Aorta (tissue), 5 donors: ENCODE measurements at regions not wholly inside any gene's neighbourhood (a gene's known extent, or its start where the extent isn't known, plus 50 kb on each side); places are given as distances from the start of the nearest gene placed in this dataset.

Source experiments
- ATAC-seq: fragments of 200-7000 bp; cut with Tn5 transposase; one replicate; pipeline ENCODE4 v1.9.1; 2022; ENCODE audit warnings: moderate library complexity; ENCODE audit not compliant: low FRiP score
- DNase-seq, 2 donors: peaks; one replicate each; pipeline ENCODE4 v3.0.0-alpha.2; 2020
- H3K27ac ChIP-seq, 2 donors: one replicate each; pipeline ENCODE4 v1.5.1; 2013; ENCODE audit warnings: low read length in 2 of 2, mild to moderate bottlenecking in 2 of 2, moderate library complexity in 2 of 2, control low read depth in 1 of 2, inconsistent platforms in 1 of 2, low read depth in 1 of 2
- H3K27me3 ChIP-seq, 2 donors: one replicate each; pipeline ENCODE4 v1.6.1; 2013; ENCODE audit warnings: control low read depth in 1 of 2, low read length in 1 of 2, mild to moderate bottlenecking in 1 of 2, moderate library complexity in 1 of 2; ENCODE audit not compliant: insufficient read depth in 2 of 2, control insufficient read depth in 1 of 2
- H3K36me3 ChIP-seq, 2 donors: one replicate each; pipeline ENCODE4 v1.6.1; 2013; ENCODE audit warnings: control low read depth in 1 of 2, low read length in 1 of 2, mild to moderate bottlenecking in 1 of 2; ENCODE audit not compliant: insufficient read depth in 2 of 2, control insufficient read depth in 1 of 2
- H3K4me1 ChIP-seq, 2 donors: one replicate each; pipeline ENCODE4 v1.6.1; 2013; ENCODE audit warnings: low read length in 2 of 2, control low read depth in 1 of 2, mild to moderate bottlenecking in 1 of 2, moderate library complexity in 1 of 2; ENCODE audit not compliant: insufficient read depth in 2 of 2, control insufficient read depth in 1 of 2
- H3K4me3 ChIP-seq, 2 donors: one replicate each; pipeline ENCODE4 v1.5.1; 2013; ENCODE audit warnings: low read length in 2 of 2, control low read depth in 1 of 2, mild to moderate bottlenecking in 1 of 2
- H3K9me3 ChIP-seq: one replicate; pipeline ENCODE4 v1.6.1; 2013; ENCODE audit warnings: mild to moderate bottlenecking, low read length; ENCODE audit not compliant: control insufficient read depth
- WGBS, 2 donors: extraction: QIAGEN DNeasy Blood & Tissue Kit; methylation state at CpG; one replicate each; pipeline ENCODE4 v1.1.7; 2013; 5-methylcytosine and 5-hydroxymethylcytosine counted together
- intact Hi-C, 2 donors: fragments of 100-400 bp; cut with DNase I; formaldehyde crosslinking; loops; one replicate each; pipeline versions ENCODE4 v1.14.2 to v1.15.0; 2022
- donor health status: healthy with polysubstance abuse.
- donor health status: Bipolar disorder and iron deficiency.
- donor health status: DM: no; HTN: no; CAD: no.
- donor health status: DM: no; HTN: no; CAD: no.
- donor health status: DM: yes; HTN: yes; CAD: no.

DNA sequence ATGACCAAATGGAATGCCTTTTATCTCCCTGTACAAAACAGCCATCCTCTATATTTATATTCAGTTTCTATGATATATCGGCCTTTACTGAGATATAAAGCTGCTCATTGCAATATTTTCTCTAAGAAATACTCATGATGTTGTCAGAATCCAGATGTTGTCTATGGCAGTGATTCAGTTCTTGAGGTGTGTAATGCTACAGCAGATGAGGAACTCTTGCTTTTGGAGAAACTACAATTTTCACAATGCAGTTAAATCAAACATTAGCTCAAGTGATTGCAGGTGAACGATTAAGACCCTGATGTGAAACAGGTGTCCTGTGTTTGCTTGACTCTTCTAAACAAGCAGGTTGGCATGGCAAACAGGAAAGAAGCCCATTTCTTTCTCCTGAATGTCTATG lies 256.2 kb upstream of the CDH20 start:
- no peak for ATAC-seq
- no peaks in the 10 kb centered on the region for H3K9me3 ChIP-seq
- intact Hi-C loops: no loop called here
- no peak for DNase-seq
- no peak overlapping the region for H3K27ac ChIP-seq
- 80 to 85% methylated on average over 2 of the region's 2 CpGs for WGBS, 2 donors
- H3K4me1 ChIP-seq: no peaks in the 10 kb centered on the region
- no peak overlapping the region for H3K4me3 ChIP-seq
- no peaks in the 10 kb centered on the region for H3K36me3 ChIP-seq
- H3K27me3 ChIP-seq: no peaks in the 10 kb centered on the region

DNA sequence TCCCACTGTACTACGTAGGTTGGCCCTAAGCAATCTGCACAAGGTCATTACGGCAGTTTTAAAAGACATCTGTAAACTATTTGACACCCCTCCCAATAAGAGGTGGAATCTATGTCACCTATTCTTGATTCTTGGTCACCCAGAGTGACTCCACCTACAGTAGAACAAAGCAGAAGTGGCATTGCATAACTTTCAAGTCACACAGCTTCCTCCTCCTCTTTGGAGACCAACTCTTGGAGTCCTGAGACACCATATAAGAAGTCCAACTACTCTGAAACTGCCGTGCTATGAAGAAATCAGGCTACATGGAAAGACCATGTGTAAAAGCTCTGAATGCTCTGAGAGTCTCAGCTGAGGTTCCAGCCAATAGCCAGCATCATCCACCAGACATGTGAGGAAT lies 253.5 kb upstream of the CDH20 start:
- no peaks in the 10 kb centered on the region for H3K27me3 ChIP-seq
- H3K4me3 ChIP-seq: no peak overlapping the region
- intact Hi-C loops: loop anchor here in 1 of 2 donors (10.0 kb wide), 1 partner anchor 425 kb away; no protein-coding TSS in a partner anchor
- no peak for DNase-seq
- no peaks in the 10 kb centered on the region for H3K4me1 ChIP-seq
- H3K9me3 ChIP-seq: no peaks in the 10 kb centered on the region
- WGBS, 2 donors: 77 to 80% methylated on average over 3 of the region's 3 CpGs
- no peak for ATAC-seq
- H3K36me3 ChIP-seq: no peaks in the 10 kb centered on the region
- no peak overlapping the region for H3K27ac ChIP-seq

DNA sequence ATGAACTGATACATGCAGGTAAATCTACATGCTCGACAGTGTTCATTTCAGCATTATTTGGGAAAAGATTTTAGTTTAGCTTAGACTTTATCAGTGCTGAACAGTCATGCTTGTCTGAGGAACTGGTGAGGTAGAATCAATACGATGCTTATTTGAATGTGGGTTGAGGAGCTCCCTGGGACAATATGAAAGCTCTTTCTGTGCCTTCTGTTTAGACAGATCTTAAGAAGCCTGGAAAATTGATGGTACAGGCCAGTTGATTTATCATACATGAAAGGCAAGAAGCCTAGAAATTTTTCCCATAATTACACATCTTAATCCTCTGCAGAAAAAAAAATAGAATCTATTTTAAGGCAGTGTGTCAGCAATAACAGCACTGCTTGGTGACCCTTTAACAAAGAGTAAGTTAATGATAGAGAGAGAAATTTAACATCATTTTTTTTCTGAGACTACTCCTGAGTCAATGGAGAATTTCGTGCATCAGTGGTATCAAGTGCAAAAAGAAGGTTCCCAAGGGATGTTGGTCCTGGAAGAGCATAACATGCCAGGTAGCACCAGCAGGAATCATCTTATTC lies 252.2 kb upstream of the CDH20 start:
- intact Hi-C loops: loop anchor here in 1 of 2 donors (10.0 kb wide), 1 partner anchor 424 kb away; no protein-coding TSS in a partner anchor
- Histone ChIP-seq H3K36me3 (no peaks in the 10 kb centered on the region), H3K4me1 (no peaks in the 10 kb centered on the region), H3K27me3 (no peaks in the 10 kb centered on the region), H3K4me3 (no peak overlapping the region), H3K9me3 (no peaks in the 10 kb centered on the region), H3K27ac (no peak overlapping the region)
- ATAC-seq (no peak), DNase-seq (no peak)
- 57 to 59% methylated on average over 3 of the region's 3 CpGs for WGBS, 2 donors

DNA sequence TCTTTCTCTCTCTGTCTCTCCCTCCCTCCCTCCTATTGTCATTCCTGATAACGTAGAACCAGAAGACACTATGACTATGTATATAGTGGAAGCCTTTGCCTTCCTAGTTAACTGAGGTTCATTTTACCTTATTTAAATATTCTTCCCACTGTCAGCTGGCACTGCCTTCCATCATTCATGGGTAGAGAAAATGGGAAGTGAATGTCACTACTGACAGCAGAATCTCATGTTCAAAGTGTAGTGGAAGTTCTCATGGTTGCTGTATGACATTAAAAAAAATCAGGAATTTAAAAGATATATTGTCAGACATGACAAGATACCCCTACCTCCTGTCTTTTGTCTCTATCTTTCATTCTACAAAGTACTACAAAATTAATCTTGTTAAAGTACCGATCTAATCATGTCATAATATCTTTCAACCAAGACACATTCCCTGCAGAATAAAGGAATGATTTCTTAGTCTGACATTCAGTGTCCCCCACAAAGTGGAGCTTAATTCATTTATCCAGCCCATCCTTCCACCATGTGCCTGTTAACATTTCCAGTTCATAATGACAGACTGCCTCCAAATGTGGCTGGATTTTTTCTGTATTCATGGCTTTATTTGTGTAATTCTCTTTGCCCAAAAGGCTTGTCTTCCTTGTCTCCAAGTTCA lies 250.1 kb upstream of the CDH20 start:
- intact Hi-C loops: loop anchor here in 1 of 2 donors (10.0 kb wide), 1 partner anchor 422 kb away; no protein-coding TSS in a partner anchor
- Histone ChIP-seq H3K4me1 (no peaks in the 10 kb centered on the region), H3K27ac (no peak overlapping the region), H3K4me3 (no peak overlapping the region), H3K9me3 (no peaks in the 10 kb centered on the region), H3K27me3 (no peaks in the 10 kb centered on the region), H3K36me3 (no peaks in the 10 kb centered on the region)
- ATAC-seq (no peak), DNase-seq (no peak)
- 48 to 76% methylated on average over 2 of the region's 2 CpGs for WGBS, 2 donors

DNA sequence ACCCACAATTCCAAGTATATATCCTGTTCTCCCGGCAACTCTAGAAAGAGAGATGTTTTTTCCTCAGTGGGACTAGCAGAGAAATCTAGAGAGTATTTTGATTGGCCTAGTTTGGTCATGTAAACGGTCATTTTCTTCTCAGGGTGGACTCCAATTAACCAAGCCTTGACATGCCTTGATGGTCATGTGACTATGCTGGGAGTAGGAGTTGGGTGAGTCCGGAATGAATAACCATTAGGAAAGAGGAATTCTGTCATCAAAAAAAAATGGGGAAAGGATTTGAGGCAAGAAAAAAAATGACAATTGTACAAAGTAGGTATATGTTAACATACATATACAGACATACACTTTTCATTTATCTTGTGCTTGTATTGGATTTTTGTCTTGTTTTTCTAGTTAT lies 248.2 kb upstream of the CDH20 start:
- ATAC-seq: no peak
- WGBS, 2 donors: 72 to 80% methylated on average over 3 of the region's 3 CpGs
- Histone ChIP-seq H3K4me1 (no peaks in the 10 kb centered on the region), H3K27me3 (no peaks in the 10 kb centered on the region), H3K36me3 (no peaks in the 10 kb centered on the region), H3K9me3 (no peaks in the 10 kb centered on the region), H3K27ac (no peak overlapping the region), H3K4me3 (no peak overlapping the region)
- DNase-seq: no peak
- intact Hi-C loops: loop anchor here in 1 of 2 donors (10.0 kb wide), 1 partner anchor 420 kb away; no protein-coding TSS in a partner anchor

DNA sequence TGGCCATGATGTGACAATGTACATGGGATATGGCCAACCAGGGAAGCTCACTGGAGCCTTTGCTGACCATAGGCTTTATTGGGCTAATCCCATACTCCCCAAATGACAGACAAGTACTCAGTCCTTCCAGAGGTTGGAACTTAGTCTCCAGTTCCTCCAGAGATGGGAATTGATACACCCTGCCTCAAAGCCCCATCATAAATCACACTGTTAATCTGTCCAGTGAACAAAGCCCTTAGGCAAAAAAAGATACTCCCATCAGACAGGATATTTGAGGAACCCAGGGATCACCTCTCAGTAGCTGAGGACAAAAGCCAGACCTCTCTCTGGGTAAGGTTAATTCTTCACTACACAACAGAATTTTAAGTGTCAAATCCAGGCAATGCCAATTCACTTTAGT lies 247.5 kb upstream of the CDH20 start:
- H3K36me3 ChIP-seq: no peaks in the 10 kb centered on the region

DNA sequence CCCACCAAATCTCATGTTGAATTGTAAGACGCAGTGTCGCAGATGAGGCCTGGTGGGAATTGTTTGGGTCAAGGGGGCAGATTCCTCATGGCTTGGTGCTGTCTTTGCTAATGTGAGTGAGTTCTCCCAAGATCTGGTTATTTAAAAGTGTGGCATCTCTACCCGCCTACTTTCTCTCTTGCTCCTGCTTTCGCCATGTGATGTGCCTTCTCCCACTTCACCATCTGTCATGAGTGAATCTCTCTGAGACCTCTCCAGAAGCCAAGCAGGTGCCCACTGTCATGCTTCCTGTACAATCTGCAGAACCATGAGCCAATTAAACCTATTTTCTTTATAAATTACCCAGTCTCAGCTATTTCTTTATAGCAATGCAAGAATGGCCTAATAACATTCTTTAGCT lies 246.6 kb upstream of the CDH20 start:
- H3K4me1 ChIP-seq: no peaks in the 10 kb centered on the region
- DNase-seq (no peak), ATAC-seq (no peak)
- H3K27me3 ChIP-seq: no peaks in the 10 kb centered on the region
- H3K27ac ChIP-seq: no peak overlapping the region
- no peaks in the 10 kb centered on the region for H3K36me3 ChIP-seq
- intact Hi-C loops: loop anchor here in 1 of 2 donors (10.0 kb wide), 1 partner anchor 418 kb away; no protein-coding TSS in a partner anchor
- H3K9me3 ChIP-seq: no peaks in the 10 kb centered on the region
- no peak overlapping the region for H3K4me3 ChIP-seq
- 91 to 96% methylated on average over 4 of the region's 4 CpGs for WGBS, 2 donors

More for the DNA sequence above, 247.5 kb upstream of the CDH20 start:
- H3K27me3 ChIP-seq: no peaks in the 10 kb centered on the region
- DNase-seq: no peak
- no peak overlapping the region for H3K27ac ChIP-seq
- intact Hi-C loops: loop anchor here in 1 of 2 donors (10.0 kb wide), 1 partner anchor 419 kb away; no protein-coding TSS in a partner anchor
- no peaks in the 10 kb centered on the region for H3K4me1 ChIP-seq
- no peak overlapping the region for H3K4me3 ChIP-seq
- no peaks in the 10 kb centered on the region for H3K9me3 ChIP-seq
- no peak for ATAC-seq

DNA sequence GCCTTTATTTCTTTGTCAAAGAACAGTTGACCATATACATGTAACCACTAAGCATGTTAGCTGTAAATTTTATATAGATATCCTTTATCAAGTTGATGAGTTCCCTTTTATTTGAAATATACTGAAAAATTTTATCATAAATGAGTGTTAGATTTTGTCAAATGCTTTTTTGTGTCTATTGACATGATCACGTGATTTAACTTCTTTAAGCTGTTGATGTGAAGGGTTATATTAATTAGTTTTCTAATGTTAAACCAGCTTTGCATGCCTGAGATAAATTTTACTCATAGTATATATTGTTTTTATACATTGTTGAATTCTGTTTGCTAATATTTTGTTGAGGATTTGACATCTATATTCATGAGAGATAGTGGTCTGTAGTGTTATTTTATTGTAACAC lies 241.9 kb upstream of the CDH20 start:
- Histone ChIP-seq H3K27ac (no peak overlapping the region), H3K4me3 (no peak overlapping the region), H3K9me3 (no peaks in the 10 kb centered on the region), H3K27me3 (no peaks in the 10 kb centered on the region), H3K36me3 (no peaks in the 10 kb centered on the region), H3K4me1 (no peaks in the 10 kb centered on the region)
- DNase-seq: no peak
- intact Hi-C loops: no loop called here
- no peak for ATAC-seq
- 83 to 85% methylated on average over 1 of the region's 1 CpG for WGBS, 2 donors

DNA sequence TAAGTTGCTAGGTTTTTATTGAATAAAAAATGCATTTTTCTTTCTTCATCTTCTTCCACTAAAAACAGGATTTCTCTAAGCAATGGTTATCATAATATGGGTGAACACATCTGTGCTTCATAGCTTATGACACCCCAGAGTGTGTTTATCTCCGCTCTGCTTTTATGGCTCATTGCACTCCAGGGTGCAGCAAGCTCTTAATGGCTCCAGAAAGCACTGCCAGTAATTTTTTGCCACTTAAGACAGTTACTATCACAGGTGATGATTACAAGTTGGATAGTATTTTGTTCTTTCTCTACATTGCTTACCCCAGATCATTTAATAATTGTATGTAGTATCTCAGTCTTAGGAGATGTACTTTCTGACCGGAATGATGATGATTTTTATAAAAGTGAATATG lies 239.3 kb upstream of the CDH20 start:
- Histone ChIP-seq H3K36me3 (no peaks in the 10 kb centered on the region), H3K27ac (no peak overlapping the region), H3K4me1 (no peaks in the 10 kb centered on the region), H3K4me3 (no peak overlapping the region), H3K9me3 (no peaks in the 10 kb centered on the region), H3K27me3 (no peaks in the 10 kb centered on the region)
- DNase-seq: no peak
- no peak for ATAC-seq
- intact Hi-C loops: no loop called here
- WGBS, 2 donors: 61 to 78% methylated on average over 2 of the region's 2 CpGs
